Globus pallidus (tissue), 1 donor: ENCODE measurements at regions not wholly inside any gene's neighbourhood (a gene's known extent, or its start where the extent isn't known, plus 50 kb on each side); places are given as distances from the start of the nearest gene placed in this dataset.
"Not testable (repeated sequence)": the region's sequence is repeated elsewhere in the genome, so short reads cannot be mapped to it uniquely, and the experiment has no call there.

Experiments
- DNase-seq: peaks from one replicate; pipeline ENCODE4 v3.0.0-alpha.2; 2015; ENCODE audit warnings: low spot score

DNA sequence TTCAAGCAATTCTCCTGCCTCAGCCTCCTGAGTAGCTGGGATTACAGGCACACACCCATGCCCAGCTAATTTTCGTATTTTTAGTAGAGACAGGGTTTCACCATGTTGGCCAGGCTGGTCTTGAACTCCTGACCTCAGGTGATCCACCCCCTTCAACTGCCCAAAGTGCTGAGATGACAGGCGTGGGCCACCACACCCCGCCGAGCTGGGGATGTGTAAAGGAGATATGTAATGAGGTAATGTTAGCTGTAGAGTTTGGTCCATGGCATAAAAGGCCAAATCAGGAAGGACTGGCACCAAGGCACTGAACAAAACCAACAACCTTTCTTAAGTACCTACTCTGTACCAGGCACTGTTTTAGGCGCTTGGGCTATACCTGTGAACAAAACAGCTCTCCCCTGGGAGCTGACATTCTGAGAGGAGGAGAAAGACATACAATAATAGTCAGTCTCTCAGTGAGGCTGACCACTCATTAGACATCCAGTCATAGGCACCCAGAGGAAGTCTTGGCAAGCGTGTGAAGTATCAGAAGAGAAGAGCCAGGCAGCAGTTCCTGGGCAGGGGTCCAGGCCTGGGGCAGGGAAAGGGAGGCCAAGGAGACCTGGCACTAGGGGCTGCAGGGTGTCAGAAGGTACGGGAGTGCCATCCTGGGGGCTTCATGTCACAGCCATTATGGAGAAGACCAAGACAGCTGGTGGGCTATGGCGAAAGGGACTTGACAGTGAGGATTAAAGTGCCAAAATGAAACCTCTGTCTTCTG, 164.8 kb upstream of the DTNBP1 start:
- no peak for DNase-seq

DNA sequence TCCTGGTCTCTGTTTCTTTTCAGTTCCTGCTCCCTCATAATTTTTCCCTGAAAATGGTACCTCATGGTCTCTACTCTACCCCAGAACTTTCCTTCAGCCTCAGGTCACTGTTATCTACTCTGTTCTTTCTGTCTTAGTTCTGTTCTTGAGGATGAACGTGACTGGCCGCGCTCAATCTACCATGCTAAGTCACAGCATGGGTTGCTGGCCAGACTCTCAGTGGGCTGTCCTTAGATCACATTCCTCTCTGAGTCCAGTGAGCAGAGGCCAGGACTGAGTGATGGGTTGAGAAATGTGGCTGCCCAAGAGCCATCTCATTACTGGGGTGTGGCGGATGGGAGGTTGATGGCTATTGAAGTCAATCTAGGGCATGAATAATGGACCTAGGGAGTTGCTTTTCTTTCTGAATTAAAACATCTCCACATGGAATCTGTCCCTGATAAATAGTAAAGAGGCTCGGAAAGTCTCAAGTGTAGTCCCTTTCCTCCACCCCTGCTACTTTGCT, 164.0 kb upstream of the DTNBP1 start:
- no peak for DNase-seq

DNA sequence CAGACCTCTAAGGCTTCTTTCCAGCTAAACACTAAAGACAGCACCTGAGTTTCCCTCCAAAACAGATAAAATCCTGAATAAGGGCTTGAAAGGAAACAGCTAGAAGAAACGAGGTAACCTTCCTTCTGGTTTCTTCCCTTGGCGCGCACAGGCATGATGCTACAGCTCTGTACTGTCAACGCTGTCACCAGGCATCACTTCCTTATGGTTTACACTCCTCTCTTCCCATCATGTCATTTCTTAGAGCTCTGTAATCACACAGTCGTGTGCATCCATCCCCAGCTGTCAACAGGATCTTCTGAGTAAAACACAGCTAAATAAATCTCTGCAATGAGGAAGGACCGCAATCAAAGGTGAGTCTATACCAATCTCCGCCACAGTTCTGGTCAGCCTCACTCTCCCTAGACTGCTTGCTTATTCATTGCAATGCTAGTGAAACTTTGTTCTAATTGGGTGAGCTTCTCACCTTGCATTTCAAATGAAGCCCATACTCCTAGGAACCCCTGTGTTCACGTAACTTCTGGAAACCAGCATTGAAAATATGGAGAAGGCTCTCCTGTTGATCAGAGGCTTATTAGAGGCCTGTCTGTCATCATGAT, 162.6 kb upstream of the DTNBP1 start:
- no peak for DNase-seq

DNA sequence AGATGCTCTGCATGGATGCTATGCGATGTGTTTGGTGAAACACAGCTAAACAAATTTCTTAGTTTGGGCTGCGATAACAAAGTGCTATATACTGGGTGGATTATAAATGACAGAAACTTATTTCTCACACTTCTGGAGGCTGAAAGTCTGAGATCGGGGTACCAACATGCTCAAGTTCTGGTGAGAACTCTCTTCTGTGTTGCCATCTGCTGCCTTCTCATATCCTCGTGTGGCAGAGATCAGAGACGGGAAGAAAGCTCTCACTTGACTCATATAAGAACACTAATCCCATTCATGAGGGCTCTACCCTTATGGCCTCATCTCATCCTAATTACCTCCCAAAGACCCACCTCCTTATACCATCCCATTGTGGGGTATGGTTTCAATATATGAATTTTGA, 162.0 kb upstream of the DTNBP1 start:
- DNase-seq, result no peak

DNA sequence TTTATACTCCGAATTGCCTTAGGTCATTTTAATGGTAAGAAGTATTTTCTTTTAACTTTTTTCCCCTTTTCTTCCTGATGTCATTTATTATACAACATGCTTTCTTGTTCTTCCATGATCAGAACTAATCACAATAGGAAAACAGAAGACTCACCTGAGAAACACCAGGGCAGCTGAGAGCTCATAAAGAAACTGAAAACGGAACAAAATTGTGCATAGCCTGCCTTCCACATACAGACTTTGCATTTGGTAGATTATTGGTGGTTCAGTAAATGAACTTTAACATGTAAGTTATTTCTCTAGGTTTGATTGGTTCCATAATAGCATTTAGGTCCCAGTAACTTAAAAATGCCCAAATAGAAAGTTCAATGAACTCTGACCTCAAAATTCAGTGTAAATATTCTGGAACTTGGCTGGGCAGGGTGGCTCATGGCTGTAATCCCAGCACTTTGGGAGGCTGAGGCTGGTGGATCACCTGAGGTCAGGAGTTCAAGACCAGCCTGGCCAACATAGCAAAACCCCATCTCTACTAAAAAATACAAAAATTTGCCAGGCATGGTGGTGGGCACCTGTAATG, 161.1 kb upstream of the DTNBP1 start:
- no peak for DNase-seq

DNA sequence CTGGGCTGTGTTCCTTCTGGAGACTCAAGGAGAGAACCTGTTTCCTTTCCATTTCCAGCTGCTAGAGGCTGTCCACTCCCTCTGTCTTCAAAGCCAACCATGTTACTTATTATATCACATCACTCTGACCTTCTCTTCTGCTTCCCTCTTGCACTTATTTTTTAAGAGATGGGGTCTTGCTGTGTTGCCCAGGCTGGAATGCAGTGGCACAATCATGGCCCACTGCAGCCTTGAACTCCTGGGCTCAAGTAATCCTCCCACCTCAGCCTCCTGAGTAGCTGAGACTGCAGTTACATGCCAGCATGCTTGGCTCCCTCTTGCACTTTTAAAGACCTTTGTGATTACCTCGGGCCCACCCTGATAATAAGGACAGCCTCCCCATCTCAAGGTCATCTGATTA, 160.0 kb upstream of the DTNBP1 start:
- no peak for DNase-seq

DNA sequence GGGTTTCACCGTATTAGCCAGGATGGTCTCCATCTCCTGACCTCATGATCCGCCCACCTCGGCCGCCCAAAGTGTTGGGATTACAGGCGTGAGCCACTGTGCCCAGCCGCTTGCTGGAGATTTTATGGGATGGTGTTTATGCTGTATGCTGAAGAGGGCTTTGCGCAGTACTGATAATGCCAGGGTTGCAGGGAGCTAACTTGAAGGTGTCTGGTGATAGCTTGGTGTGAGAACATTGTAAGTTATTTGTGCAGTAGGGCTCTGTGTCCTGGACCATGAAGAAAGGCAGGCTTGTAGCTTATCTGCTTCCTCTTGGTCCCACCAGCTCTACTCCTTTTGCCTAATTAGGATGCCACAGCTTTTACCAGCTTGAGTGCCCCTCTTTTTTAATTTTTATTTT, 157.0 kb upstream of the DTNBP1 start:
- no peak for DNase-seq

DNA sequence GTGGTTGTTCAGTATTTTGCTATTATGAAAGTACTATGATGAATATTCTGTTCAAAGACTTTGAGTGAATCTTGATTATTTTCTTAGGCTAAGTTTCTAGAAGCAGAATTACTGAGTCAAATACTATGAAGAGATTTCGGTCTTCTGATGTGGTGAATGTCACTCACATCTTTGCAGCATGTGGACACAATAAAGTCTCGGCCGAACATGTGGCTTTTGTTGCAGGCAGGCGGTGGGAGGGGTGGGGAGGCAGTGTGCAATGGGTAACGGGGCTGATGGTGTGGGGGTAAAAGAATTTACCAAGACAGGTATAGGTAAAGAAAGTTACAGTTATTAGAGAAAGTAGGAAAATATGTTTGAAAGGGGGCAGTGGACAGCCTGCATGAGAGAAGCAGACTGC, 156.4 kb upstream of the DTNBP1 start:
- DNase-seq, result no peak

DNA sequence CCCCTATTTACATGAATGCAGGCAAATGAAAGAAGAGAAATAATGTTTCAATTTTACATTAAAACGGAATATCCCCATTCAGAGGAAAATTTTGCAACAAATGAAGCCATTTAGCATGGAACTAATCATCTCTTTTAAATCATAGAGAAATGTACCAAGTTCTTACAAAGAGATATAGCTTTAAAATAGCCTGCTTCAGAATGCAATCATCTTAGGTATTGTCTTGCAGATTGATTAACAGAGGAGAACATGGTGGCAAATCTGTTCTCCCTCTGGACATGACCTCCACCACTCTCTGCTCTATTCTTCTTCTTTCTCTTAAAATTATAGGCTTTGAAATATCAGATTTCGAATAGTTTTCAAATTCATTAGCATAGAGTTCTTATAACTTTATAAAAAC, 155.7 kb upstream of the DTNBP1 start:
- no peak for DNase-seq

DNA sequence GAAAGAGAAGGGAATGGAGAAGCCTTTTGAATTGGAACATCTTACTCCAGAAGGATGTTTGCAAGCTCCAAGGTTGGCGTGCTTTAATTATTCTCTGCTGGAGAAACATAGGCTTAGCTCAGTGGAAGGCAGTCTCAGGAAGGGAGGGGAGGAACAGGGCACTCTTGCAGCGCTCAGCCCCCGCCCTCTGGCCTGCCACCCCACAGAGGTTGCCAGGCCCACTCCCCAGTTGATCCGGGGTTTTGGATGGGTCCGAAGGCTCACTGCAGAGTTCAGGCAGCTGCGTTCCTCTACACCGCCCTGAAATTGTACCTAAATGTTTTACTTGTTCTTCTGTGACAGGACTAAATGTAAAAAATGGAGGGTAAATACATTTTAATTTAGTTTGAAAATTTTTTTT, 155.2 kb upstream of the DTNBP1 start:
- no peak for DNase-seq

DNA sequence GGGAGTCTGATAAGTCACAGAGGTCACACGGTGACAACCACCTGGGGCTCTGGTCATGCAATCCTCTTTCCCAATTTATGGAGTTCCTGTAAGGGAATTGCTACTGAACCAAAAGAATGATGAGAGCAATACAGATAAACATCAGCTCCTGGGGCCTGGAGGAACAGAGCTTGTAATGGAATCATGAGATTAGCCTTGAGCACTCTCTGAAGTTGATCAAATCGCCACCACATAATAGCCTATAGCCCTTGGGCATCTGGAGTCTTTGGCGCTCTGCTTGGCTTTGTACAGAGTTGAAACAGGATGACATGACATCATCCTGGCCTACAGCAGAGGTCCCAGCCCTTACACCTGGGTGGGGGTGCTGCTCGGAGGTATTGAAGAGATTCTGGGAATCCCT, 154.3 kb upstream of the DTNBP1 start:
- no peak for DNase-seq

DNA sequence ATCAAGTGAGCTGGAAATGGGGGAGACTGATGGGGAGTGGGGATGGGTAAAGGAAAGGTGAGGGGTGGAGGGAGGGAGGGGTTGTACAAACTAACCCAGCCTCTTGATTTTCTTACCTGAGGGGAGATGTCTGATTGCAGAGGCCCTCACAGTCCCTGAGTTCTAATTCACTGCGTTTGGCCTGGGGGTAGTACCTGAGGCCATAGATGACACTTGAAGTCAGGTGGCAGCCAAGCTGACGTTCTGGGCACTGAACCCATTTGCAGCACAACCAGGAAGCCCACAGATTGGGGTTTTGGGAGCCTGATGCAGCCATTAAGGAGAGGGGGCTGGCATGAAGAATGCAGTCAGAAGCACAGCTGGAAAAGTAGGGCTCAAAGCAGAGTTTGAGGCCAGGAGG, 153.8 kb upstream of the DTNBP1 start:
- no peak for DNase-seq

DNA sequence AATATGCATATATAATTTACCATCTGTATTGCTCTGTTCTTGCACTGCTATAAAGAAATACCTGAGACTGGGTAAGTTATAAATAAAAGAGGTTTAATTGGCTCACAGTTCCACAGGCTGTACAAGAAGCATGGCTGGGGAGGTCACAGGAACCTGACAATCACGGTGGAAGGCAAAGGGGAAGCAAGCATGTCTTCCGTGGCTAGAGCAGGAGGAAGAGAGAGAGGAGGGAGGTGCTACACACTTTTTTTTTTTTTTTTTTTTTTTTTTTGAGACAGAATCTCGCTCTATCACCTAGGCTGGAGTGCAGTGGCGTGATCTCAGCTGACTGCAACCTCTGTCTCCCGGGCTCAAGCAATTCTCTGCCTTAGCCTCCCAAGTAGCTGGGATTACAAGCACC, 150.9 kb upstream of the DTNBP1 start:
- not testable (repeated sequence) for DNase-seq

DNA sequence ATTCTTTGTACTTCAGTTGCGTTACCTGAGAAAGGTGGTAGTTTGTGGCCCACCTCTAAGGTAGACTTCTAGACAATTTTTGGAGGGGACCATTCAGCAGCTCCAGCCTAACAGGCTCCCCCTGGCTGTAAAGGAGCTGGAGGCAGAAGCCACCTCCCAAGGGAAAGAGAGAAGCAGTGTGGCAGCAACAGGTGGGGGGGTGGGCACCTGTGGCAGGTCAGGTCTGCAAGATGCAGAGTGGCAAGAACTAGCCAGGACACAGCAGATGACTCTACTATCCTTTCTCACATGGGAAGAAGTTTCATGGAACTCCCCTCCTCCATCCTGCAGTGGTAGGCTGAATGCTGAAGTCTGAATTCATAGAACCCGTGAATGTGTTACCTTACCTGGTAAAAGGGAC, 148.3 kb upstream of the DTNBP1 start:
- DNase-seq, result no peak

DNA sequence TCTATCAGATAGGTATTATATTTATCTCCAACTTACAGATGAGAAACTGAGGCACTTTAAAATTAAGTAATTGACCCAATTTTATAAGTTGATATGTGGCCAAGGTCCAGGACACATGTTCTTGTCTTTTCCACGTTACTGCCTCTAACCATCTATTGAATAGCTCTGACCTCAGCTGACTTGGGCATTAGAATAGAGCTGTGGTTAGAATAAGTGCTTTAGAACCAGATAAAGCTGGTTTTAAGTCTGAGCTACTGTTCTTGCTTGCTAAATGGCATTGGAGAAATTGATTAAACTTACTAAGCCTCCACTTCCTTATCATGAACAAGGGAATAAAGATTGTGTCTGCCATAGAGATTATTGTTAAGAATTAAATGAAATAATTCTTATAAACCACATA, 147.8 kb upstream of the DTNBP1 start:
- DNase-seq, result no peak

DNA sequence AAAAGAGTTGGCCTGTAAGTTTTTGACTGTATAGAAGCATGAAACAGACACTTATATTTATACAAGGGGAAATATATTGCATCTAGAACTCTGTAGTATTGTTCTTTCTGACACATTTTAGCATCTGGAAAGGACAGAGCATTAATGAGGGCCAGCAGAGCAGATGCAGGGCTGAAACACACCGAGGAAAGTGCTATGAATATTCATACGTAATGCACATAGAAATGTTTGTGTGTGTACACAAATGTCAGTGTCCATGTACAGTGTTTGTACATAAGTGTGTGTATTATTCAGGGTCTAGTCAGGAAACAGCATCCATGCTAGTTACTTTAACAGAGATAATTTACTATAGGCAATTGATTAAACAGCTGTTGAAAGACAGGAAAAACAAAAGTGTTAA, 146.5 kb upstream of the DTNBP1 start:
- no peak for DNase-seq

DNA sequence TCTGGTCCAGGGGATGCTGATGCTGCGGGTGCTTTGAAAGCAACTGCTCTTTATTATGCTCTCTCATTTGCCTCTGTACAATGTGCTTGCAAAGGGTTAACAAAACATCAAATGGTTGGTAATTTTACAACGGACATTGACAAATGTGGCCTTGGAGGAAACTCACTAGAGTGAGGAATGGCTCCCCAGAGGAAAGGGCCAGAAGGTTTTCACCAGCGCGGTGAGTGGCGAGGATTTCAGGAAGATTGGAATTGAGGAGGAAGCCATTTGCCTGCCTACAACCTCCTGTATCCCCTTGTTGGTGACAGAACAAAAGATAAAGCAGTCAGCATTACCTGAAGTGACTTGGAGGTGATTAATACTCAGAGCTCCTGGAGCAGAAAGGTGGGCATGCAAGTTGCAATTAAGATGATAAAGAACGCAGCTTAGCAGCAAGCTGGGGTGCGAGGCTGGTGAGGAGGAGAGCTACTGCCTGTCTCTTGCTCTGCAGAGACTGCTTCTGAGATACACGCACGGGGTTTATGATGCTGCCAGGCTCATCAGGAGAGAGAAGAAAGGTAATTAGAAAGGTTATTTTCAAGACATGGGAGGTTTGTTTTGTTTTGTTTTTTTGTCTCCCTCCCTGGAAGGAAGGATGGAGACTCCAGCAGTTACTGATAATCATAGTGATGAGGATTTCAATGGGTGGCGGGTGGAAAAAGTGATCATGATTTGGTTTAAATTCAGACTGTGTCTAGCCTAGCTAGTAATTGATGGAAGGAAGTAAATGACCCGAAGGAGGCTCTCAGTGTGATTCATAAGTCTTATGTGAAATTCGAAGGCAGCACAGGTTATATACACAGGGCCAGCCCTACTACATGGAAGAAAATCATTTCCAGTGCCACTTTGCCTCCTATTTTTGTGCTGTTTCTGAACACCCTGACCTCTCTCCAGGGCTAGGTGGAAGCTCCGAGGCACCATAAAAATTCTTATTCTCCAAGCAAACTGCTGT, 141.6 kb upstream of the DTNBP1 start:
- no peak for DNase-seq

DNA sequence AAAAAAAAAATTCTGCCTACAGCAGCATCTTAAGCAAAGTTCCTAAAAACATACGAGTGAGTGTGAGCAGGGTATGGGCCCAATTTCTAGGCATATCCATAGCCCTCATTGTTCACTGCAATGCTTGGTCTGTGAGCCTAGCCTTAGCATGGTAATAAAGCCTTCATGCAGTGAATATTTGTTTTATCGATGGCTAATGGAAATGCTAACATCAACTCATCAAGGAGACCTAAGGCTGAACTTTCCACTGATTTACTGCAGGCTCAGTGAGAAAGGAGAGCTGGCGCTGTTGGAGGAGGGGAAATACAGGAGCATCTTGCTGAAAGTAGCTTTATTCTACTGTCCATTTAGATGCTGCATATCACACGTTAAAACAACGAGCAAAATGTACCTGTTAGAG, 139.6 kb upstream of the DTNBP1 start:
- no peak for DNase-seq

DNA sequence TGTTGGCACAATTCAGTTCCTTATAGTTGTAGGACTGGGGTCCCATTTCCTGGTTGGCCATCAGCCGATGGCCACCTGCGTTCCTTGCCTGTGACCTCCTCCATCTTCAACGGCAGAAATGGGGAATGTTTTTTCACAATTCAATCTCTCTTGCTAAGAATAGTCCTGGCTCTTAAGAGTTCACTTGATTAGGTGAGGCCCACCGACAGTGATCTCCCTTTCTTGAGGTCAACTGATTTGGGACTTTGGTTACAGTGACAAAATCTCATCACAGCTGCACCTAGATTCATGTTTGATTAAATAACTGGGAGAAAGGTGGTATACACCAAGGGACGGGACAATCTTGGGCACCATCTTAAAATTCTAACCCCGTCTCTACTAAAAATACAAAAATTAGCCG, 139.1 kb upstream of the DTNBP1 start:
- no peak for DNase-seq

DNA sequence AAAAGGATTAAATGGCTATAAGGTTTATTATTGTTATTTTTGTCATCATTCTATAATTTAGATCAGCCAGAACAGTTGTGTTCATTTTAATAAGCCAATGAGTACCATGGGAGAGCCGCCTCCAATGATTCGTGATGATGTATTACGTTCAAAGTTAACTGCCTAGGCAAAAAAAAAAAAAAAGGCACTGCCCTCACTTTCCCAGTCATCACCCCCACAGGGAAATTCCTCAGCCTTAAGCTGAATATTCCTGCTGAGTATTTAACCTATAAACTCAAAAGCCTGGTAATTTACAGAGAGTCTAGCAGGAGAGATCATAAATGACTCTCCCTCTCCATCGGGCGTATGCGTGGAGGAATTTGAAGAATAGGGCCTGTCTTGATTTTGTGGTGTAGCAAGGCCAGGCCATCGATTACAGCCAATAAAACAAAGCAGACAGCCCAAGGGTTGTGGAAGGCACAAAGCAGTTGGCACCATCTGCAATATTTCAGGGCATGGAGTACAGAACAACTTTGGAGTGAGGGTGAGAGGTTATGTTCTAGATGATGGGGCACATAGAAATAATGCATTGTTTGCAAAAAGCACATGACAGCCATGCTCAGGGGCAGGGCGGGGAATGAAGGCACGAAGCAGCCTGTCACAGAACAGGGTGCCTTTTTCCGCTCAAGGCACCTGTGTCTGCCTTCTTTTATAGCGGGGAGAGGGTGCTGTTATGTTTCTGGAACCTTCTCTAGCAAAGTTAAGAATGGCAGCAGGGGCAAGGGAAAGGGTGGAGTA, 138.2 kb upstream of the DTNBP1 start:
- DNase-seq, result no peak

DNA sequence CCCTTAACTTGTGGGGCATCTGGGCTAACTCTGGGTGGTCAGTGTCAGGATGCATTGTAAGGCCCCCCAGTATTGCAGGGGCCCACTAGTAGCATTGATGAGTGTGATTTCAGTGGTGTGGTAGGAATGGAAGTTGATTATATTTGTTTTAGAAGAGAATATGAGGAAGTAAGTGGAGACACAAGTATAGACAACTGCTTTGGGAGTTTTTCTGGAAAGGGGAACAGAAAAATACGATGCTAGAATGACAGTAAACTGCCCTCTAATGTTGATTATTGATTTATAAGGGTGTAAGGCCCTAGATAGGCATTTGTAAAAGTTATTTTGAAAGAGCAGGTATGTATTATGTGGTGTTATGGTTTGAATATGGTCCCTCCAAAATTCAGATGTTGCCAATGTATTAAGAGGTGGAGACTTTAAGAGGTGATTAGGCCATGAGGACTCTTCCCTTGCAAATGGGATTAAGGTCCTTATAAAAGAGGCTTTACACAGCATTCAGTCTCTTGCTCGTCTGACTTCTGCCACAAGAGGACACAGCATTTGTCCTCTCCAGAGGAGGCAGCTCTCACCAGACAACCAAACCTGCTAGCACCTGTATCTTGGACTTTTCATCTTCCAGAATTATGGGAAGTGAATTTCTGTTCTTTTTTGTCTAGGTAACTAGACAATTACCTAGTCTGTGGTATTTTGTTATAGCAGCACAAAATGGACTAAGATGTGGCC, 135.9 kb upstream of the DTNBP1 start:
- no peak for DNase-seq
